ENCODE measurements at regions not wholly inside any gene's neighbourhood (a gene's known extent, or its start where the extent isn't known, plus 50 kb on each side); places are given as distances from the start of the nearest gene placed in this dataset.

DNA sequence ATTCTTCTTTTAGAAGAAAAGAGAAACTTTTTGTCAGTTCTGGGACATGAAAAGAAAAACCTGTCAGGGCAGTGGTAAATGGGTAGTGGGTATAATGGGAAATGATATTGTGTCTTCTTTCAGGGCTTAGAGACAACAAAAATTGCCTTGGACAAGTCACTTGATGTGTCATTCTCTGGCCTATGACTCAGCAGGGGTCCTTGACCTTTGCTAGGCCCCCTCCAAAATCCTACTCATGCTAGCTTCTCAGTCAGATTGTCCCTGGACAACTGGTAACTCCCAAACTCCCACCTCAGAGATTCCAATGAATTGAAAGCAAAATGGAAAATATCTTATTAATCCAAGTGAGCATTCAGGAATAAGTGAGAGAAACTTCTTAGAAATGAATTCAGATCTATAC lies 258.8 kb upstream of the SPRY2 start:
- no peak overlapping the region for H3K4me3 ChIP-seq (ENCODE audit: low read depth in 1 of 3, low read length in 3 of 3)
- no peaks in the 10 kb centered on the region for H3K4me1 ChIP-seq (ENCODE audit: control insufficient read depth in 4 of 4, insufficient read depth in 4 of 4, low read length in 3 of 4)
- H3K36me3 ChIP-seq (ENCODE audit: control insufficient read depth in 4 of 4, insufficient read depth in 3 of 4, low read depth in 1 of 4, low read length in 3 of 4): no peaks in the 10 kb centered on the region
- H3K9ac ChIP-seq (ENCODE audit: low read depth in 1 of 2, low read length in 2 of 2): no peak overlapping the region
- no peaks in the 10 kb centered on the region for H3K9me3 ChIP-seq (ENCODE audit: control insufficient read depth in 4 of 4, low read length in 3 of 4)
- no peak overlapping the region for H3K27ac ChIP-seq (ENCODE audit: low read depth in 1 of 2, low read length in 2 of 2)
- no peaks in the 10 kb centered on the region for H3K27me3 ChIP-seq (ENCODE audit: control insufficient read depth in 4 of 4, insufficient read depth in 4 of 4, low read length in 3 of 4)
- TF ChIP-seq RXRA (IDR thresholded peaks at IDR 0.05) (no peak), TAF1 (conservative IDR thresholded peaks at IDR 0.05) (no peak), EGR1 (IDR thresholded peaks at IDR 0.05; ENCODE audit: low read depth in 2 of 2) (no peak), YY1 (IDR thresholded peaks at IDR 0.05) (no peak), HNF4A (conservative IDR thresholded peaks at IDR 0.05) (no peak), FOXA1 (IDR thresholded peaks at IDR 0.05) (no peak), GABPA (IDR thresholded peaks at IDR 0.05 in 1 of 2, conservative IDR thresholded peaks at IDR 0.05 in 1 of 2) (no peak)
- TF ChIP-seq, protein P1, sequence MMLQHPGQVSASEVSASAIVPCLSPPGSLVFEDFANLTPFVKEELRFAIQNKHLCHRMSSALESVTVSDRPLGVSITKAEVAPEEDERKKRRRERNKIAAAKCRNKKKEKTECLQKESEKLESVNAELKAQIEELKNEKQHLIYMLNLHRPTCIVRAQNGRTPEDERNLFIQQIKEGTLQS (IDR thresholded peaks at IDR 0.05): no peak
- TF ChIP-seq, protein P2, sequence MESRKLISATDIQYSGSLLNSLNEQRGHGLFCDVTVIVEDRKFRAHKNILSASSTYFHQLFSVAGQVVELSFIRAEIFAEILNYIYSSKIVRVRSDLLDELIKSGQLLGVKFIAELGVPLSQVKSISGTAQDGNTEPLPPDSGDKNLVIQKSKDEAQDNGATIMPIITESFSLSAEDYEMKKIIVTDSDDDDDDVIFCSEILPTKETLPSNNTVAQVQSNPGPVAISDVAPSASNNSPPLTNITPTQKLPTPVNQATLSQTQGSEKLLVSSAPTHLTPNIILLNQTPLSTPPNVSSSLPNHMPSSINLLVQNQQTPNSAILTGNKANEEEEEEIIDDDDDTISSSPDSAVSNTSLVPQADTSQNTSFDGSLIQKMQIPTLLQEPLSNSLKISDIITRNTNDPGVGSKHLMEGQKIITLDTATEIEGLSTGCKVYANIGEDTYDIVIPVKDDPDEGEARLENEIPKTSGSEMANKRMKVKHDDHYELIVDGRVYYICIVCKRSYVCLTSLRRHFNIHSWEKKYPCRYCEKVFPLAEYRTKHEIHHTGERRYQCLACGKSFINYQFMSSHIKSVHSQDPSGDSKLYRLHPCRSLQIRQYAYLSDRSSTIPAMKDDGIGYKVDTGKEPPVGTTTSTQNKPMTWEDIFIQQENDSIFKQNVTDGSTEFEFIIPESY (IDR thresholded peaks at IDR 0.05): no peak
- TF ChIP-seq, protein P3, sequence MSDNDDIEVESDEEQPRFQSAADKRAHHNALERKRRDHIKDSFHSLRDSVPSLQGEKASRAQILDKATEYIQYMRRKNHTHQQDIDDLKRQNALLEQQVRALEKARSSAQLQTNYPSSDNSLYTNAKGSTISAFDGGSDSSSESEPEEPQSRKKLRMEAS (IDR thresholded peaks at IDR 0.05): no peak
- no peak for DNase-seq (ENCODE audit: low spot score)

DNA sequence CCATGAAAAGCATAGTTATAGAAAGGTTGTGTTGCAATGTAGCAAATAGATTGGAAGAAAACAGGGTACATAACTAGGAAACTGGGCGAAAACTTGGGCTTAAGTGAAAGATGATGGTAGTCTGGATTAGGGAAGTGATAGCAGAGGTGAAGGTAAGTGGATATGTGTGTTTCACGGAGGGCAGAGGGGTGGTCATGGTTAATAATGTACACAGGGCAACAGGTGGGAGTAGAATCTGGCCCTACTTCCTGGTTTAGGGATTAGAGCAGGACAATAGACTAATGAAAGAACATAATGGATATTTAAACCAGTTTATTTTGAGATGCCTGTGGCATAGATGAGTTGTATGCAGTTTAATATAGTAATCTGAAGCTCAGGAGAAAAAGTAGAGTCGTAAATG lies 257.3 kb upstream of the SPRY2 start:
- Histone ChIP-seq H3K27ac (ENCODE audit: low read depth in 1 of 2, low read length in 2 of 2) (no peak overlapping the region), H3K27me3 (ENCODE audit: control insufficient read depth in 4 of 4, insufficient read depth in 4 of 4, low read length in 3 of 4) (no peaks in the 10 kb centered on the region), H3K9ac (ENCODE audit: low read depth in 1 of 2, low read length in 2 of 2) (no peak overlapping the region), H3K36me3 (ENCODE audit: control insufficient read depth in 4 of 4, insufficient read depth in 3 of 4, low read depth in 1 of 4, low read length in 3 of 4) (no peaks in the 10 kb centered on the region), H3K4me1 (ENCODE audit: control insufficient read depth in 4 of 4, insufficient read depth in 4 of 4, low read length in 3 of 4) (no peaks in the 10 kb centered on the region), H3K4me3 (ENCODE audit: low read depth in 1 of 3, low read length in 3 of 3) (no peak overlapping the region), H3K9me3 (ENCODE audit: control insufficient read depth in 4 of 4, low read length in 3 of 4) (no peaks in the 10 kb centered on the region)
- WGBS: 88% methylated on average over 3 of the region's 3 CpGs
- no peak for DNase-seq (ENCODE audit: low spot score)
- TF ChIP-seq NR2F2 (IDR thresholded peaks at IDR 0.05) (no peak), FOXA2 (IDR thresholded peaks at IDR 0.05) (no peak), JUND (IDR thresholded peaks at IDR 0.05) (no peak), GABPA (IDR thresholded peaks at IDR 0.05 in 1 of 2, conservative IDR thresholded peaks at IDR 0.05 in 1 of 2) (no peak), HNF4A (conservative IDR thresholded peaks at IDR 0.05) (no peak), EGR1 (IDR thresholded peaks at IDR 0.05; ENCODE audit: low read depth in 2 of 2) (no peak), YY1 (IDR thresholded peaks at IDR 0.05) (no peak)
- TF ChIP-seq, protein P2 (IDR thresholded peaks at IDR 0.05): no peak
- TF ChIP-seq, protein P1 (IDR thresholded peaks at IDR 0.05): no peak
